Lung (tissue), 11 donors: ENCODE measurements at regions not wholly inside any gene's neighbourhood (a gene's known extent, or its start where the extent isn't known, plus 50 kb on each side); places are given as distances from the start of the nearest gene placed in this dataset.

Source experiments
- ATAC-seq: fragments of 200-7000 bp; cut with Tn5 transposase; one replicate; pipeline ENCODE4 v1.9.1; 2020; ENCODE audit warnings: moderate number of reproducible peaks; ENCODE audit not compliant: insufficient read depth, low FRiP score
- DNase-seq, 3 donors: peaks; one replicate each; pipeline ENCODE4 v3.0.0-alpha.2; 2013 to 2017
- H3K27ac ChIP-seq, 2 donors: one replicate each; pipeline ENCODE4 v1.5.1; 2013; ENCODE audit warnings: mild to moderate bottlenecking in 2 of 2, moderate library complexity in 2 of 2, control low read depth in 1 of 2, inconsistent platforms in 1 of 2, low read depth in 1 of 2, low read length in 1 of 2
- H3K27me3 ChIP-seq, 3 donors: one replicate each; pipeline ENCODE4 v1.5.1; 2013; ENCODE audit warnings: low read length in 2 of 3; ENCODE audit not compliant: control insufficient read depth in 3 of 3, insufficient read depth in 3 of 3
- H3K36me3 ChIP-seq, 4 donors: one replicate each; pipeline ENCODE4 v1.5.1; 2013; ENCODE audit warnings: low read length in 4 of 4, mild to moderate bottlenecking in 1 of 4, moderate library complexity in 1 of 4; ENCODE audit not compliant: control insufficient read depth in 4 of 4, insufficient read depth in 4 of 4
- H3K4me1 ChIP-seq, 5 donors: one replicate each; pipeline ENCODE4 v1.5.1; 2013; ENCODE audit warnings: low read length in 5 of 5, mild to moderate bottlenecking in 2 of 5, moderate library complexity in 1 of 5; ENCODE audit not compliant: control insufficient read depth in 5 of 5, insufficient read depth in 5 of 5
- H3K4me3 ChIP-seq: one replicate; pipeline ENCODE4 v1.5.1; 2013; ENCODE audit warnings: mild to moderate bottlenecking, control low read depth, moderate library complexity
- H3K9ac ChIP-seq, 2 donors: one replicate each; pipeline ENCODE4 v1.5.1; 2013; ENCODE audit warnings: low read length in 2 of 2, control low read depth in 1 of 2; ENCODE audit not compliant: insufficient read depth in 1 of 2
- H3K9me3 ChIP-seq, 4 donors: one replicate each; pipeline ENCODE4 v1.5.1; 2013; ENCODE audit warnings: low read length in 3 of 4, mild to moderate bottlenecking in 1 of 4, moderate library complexity in 1 of 4; ENCODE audit not compliant: control insufficient read depth in 4 of 4, insufficient read depth in 3 of 4
- WGBS, 2 donors: extraction: QIAGEN DNeasy Blood & Tissue Kit; methylation state at CpG; one replicate each; pipeline ENCODE4 v1.1.7; 2013; 5-methylcytosine and 5-hydroxymethylcytosine counted together
- TF ChIP-seq, protein P1 (sequence below): IDR thresholded peaks from 2 replicates; pipeline ENCODE4 v1.5.1; 2012; ENCODE audit warnings: mild to moderate bottlenecking; ENCODE audit errors: control extremely low read depth, extremely low read depth
- donor health status: control.
- donor health status: control.
- donor health status: Bipolar disorder and iron deficiency.
- donor health status: healthy.
- donor health status: DM: yes; HTN: yes; CAD: no.

GRCh38 chr12:34299802-34300193 lies 277.5 kb downstream of the ALG10 start:
- H3K27me3 ChIP-seq, result no peaks in the 10 kb centered on the region
- no peaks in the 10 kb centered on the region for H3K4me1 ChIP-seq
- 69 to 79% methylated on average over 16 of the region's 16 CpGs for WGBS, 2 donors
- no peaks in the 10 kb centered on the region for H3K36me3 ChIP-seq
- H3K27ac ChIP-seq, result no peak overlapping the region
- TF ChIP-seq, protein P1, sequence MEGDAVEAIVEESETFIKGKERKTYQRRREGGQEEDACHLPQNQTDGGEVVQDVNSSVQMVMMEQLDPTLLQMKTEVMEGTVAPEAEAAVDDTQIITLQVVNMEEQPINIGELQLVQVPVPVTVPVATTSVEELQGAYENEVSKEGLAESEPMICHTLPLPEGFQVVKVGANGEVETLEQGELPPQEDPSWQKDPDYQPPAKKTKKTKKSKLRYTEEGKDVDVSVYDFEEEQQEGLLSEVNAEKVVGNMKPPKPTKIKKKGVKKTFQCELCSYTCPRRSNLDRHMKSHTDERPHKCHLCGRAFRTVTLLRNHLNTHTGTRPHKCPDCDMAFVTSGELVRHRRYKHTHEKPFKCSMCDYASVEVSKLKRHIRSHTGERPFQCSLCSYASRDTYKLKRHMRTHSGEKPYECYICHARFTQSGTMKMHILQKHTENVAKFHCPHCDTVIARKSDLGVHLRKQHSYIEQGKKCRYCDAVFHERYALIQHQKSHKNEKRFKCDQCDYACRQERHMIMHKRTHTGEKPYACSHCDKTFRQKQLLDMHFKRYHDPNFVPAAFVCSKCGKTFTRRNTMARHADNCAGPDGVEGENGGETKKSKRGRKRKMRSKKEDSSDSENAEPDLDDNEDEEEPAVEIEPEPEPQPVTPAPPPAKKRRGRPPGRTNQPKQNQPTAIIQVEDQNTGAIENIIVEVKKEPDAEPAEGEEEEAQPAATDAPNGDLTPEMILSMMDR, result no peak
- H3K9me3 ChIP-seq, result peaks cover 0 to 60% (median 2%) of the 10 kb centered on the region in 4 donors
- H3K4me3 ChIP-seq, result no peak overlapping the region
- ATAC-seq, result no peak
- no peak for DNase-seq
- no peak overlapping the region for H3K9ac ChIP-seq

DNA sequence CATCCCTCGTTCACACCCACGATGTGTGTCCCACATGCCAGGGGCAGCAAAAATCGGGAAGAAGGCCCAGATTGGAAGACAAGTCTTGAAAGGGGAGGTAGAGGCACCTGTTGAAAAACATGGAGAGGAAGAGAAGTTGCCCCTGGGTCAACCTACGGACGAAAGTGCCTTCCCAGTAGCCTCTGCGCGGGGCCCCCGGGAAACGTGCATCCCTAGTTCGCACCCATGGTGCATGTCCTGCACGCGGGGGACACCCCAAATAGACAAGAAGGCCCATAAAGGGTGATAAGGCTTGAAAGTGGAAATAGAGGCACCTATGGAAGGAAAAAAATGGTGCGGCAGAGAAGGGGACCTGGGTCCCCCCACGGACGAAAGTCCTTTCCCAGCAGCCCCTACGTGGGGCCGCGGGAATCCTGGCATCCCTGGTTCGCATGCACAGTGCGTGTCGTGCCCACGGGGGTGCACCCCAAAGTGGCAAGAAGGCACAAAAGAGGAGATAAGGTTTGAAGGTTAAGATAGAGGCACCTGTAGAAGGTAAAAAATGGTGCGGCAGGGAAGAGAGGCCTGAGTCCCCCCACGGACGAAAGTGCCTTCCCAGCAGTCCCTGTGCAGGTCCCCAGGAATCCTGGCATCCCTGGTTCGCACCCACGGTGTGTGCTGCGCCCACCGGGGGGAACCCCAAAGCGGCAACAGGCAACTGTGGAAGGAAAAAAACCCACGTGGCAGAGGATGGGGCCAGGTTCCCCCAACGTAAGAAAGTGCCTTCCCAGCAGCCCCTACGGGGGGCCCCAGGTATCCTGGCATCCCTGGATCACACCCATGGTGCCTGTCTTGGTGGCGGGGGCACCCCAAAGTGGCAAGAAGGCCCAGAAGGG lies 278.3 kb downstream of the ALG10 start:
- TF ChIP-seq, protein P1, result no peak
- Histone ChIP-seq H3K36me3 (no peaks in the 10 kb centered on the region), H3K4me3 (no peak overlapping the region), H3K9ac (no peak overlapping the region), H3K27me3 (no peaks in the 10 kb centered on the region), H3K9me3 (peaks cover 0 to 64% (median 2%) of the 10 kb centered on the region in 4 donors), H3K27ac (no peak overlapping the region), H3K4me1 (no peaks in the 10 kb centered on the region)
- DNase-seq (no peak), ATAC-seq (no peak)
- WGBS, 2 donors, result 84 to 89% methylated on average over 34 of the region's 34 CpGs

- no peaks in the 10 kb centered on the region for H3K27me3 ChIP-seq
- H3K9ac ChIP-seq, result no peak overlapping the region
- TF ChIP-seq, protein P1, result no peak
- H3K36me3 ChIP-seq, result no peaks in the 10 kb centered on the region
- no peak overlapping the region for H3K4me3 ChIP-seq
- WGBS, 2 donors, result 78 to 81% methylated on average over 22 of the region's 22 CpGs
- H3K9me3 ChIP-seq, result peaks cover 0 to 72% (median 2%) of the 10 kb centered on the region in 4 donors
- no peak for ATAC-seq
- no peak for DNase-seq
- H3K27ac ChIP-seq, result no peak overlapping the region
- no peaks in the 10 kb centered on the region for H3K4me1 ChIP-seq
Measured at GRCh38 chr12:34301251-34302130, 279.2 kb downstream of the ALG10 start.
